Uterus (tissue), 2 donors: ENCODE measurements at regions not wholly inside any gene's neighbourhood (a gene's known extent, or its start where the extent isn't known, plus 50 kb on each side); places are given as distances from the start of the nearest gene placed in this dataset.

Source experiments
- CTCF ChIP-seq, 4 experiments: fragments of 200-600 bp in 2 of 4; fragments of 450-650 bp in 2 of 4; sonication (generic) in 2 of 4; IDR thresholded peaks; one replicate each; pipeline ENCODE4 v1.5.1; 2016 to 2019; ENCODE audit warnings: antibody characterized with exemption in 4 of 4, mild to moderate bottlenecking in 2 of 4, moderate library complexity in 1 of 4
- POLR2A ChIP-seq, 2 donors: fragments of 450-650 bp; IDR thresholded peaks; one replicate each; pipeline ENCODE4 v1.6.1; 2016; ENCODE audit warnings: antibody characterized with exemption in 2 of 2, mild to moderate bottlenecking in 1 of 2, moderate library complexity in 1 of 2

- TF ChIP-seq POLR2A (IDR thresholded peaks at IDR 0.05) (no peak), CTCF (IDR thresholded peaks at IDR 0.05) (no peak)
These were observed 430.2 kb downstream of the GALR1 start for GRCh38 chr18:77679869-77680268.
